Lower leg skin (tissue), 3 donors: ENCODE measurements at regions not wholly inside any gene's neighbourhood (a gene's known extent, or its start where the extent isn't known, plus 50 kb on each side); places are given as distances from the start of the nearest gene placed in this dataset.

Source experiments
- POLR2A ChIP-seq, 2 donors: fragments of 450-650 bp; IDR thresholded peaks; one replicate each; pipeline ENCODE4 v1.6.1; 2016 to 2017; ENCODE audit warnings: antibody characterized with exemption in 2 of 2, mild to moderate bottlenecking in 1 of 2, moderate library complexity in 1 of 2
- TF ChIP-seq, protein P1 (sequence below), 3 donors: fragments of 450-650 bp; IDR thresholded peaks; one replicate each; pipeline ENCODE4 v1.5.1; 2016; ENCODE audit warnings: antibody characterized with exemption in 3 of 3, mild to moderate bottlenecking in 3 of 3, moderate library complexity in 2 of 3

GRCh38 chr5:20497356-20497755, 509.4 kb upstream of the CDH18 start:
- TF ChIP-seq, protein P1, sequence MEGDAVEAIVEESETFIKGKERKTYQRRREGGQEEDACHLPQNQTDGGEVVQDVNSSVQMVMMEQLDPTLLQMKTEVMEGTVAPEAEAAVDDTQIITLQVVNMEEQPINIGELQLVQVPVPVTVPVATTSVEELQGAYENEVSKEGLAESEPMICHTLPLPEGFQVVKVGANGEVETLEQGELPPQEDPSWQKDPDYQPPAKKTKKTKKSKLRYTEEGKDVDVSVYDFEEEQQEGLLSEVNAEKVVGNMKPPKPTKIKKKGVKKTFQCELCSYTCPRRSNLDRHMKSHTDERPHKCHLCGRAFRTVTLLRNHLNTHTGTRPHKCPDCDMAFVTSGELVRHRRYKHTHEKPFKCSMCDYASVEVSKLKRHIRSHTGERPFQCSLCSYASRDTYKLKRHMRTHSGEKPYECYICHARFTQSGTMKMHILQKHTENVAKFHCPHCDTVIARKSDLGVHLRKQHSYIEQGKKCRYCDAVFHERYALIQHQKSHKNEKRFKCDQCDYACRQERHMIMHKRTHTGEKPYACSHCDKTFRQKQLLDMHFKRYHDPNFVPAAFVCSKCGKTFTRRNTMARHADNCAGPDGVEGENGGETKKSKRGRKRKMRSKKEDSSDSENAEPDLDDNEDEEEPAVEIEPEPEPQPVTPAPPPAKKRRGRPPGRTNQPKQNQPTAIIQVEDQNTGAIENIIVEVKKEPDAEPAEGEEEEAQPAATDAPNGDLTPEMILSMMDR (IDR thresholded peaks at IDR 0.05): no peak
- no peak for TF ChIP-seq POLR2A (IDR thresholded peaks at IDR 0.05)
